ENCODE measurements at regions not wholly inside any gene's neighbourhood (a gene's known extent, or its start where the extent isn't known, plus 50 kb on each side); places are given as distances from the start of the nearest gene placed in this dataset.

DNA sequence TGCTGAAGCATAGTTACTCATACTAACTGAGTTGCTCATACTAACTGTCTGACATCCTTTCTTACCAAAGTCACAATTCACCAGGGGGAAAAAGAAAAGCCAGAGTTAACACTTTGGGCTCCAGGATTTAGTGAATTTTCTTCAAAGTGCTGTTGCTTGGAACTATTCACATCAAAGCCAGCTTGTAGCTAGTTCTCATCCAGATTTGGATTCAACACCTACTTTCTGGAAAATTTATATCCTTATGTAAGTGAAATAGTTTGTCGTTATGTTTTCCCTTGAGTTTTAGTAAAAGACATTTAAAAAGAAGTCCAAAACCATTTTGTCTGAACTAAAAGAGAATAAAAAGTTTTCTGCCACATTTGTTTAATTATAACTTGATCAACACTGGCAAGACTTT lies 264.6 kb downstream of the BRINP2 start:
- no peak for DNase-seq (ENCODE audit: low spot score)
- Histone ChIP-seq H3K27me3 (ENCODE audit: control insufficient read depth in 4 of 4, insufficient read depth in 4 of 4, low read length in 3 of 4) (peaks cover 0 to 4% (median 0%) of the 10 kb centered on the region in 4 donors), H3K27ac (ENCODE audit: low read depth in 1 of 2, low read length in 2 of 2) (no peak overlapping the region), H3K4me1 (ENCODE audit: control insufficient read depth in 4 of 4, insufficient read depth in 4 of 4, low read length in 3 of 4) (no peaks in the 10 kb centered on the region), H3K36me3 (ENCODE audit: control insufficient read depth in 4 of 4, insufficient read depth in 3 of 4, low read depth in 1 of 4, low read length in 3 of 4) (no peaks in the 10 kb centered on the region), H3K9ac (ENCODE audit: low read depth in 1 of 2, low read length in 2 of 2) (no peak overlapping the region), H3K4me3 (ENCODE audit: low read depth in 1 of 3, low read length in 3 of 3) (no peak overlapping the region), H3K9me3 (ENCODE audit: control insufficient read depth in 4 of 4, low read length in 3 of 4) (no peaks in the 10 kb centered on the region)
- 88% methylated on average over 1 of the region's 1 CpG for WGBS
- TF ChIP-seq GABPA (IDR thresholded peaks at IDR 0.05 in 1 of 2, conservative IDR thresholded peaks at IDR 0.05 in 1 of 2): no peak
- TF ChIP-seq FOXA1 (IDR thresholded peaks at IDR 0.05): no peak
- TF ChIP-seq YY1 (IDR thresholded peaks at IDR 0.05): no peak
- TF ChIP-seq FOXA2 (IDR thresholded peaks at IDR 0.05): no peak
- TF ChIP-seq, protein P1, sequence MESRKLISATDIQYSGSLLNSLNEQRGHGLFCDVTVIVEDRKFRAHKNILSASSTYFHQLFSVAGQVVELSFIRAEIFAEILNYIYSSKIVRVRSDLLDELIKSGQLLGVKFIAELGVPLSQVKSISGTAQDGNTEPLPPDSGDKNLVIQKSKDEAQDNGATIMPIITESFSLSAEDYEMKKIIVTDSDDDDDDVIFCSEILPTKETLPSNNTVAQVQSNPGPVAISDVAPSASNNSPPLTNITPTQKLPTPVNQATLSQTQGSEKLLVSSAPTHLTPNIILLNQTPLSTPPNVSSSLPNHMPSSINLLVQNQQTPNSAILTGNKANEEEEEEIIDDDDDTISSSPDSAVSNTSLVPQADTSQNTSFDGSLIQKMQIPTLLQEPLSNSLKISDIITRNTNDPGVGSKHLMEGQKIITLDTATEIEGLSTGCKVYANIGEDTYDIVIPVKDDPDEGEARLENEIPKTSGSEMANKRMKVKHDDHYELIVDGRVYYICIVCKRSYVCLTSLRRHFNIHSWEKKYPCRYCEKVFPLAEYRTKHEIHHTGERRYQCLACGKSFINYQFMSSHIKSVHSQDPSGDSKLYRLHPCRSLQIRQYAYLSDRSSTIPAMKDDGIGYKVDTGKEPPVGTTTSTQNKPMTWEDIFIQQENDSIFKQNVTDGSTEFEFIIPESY (IDR thresholded peaks at IDR 0.05): no peak
- TF ChIP-seq RAD21 (IDR thresholded peaks at IDR 0.05): no peak
- TF ChIP-seq TAF1 (conservative IDR thresholded peaks at IDR 0.05): no peak
- TF ChIP-seq, protein P2, sequence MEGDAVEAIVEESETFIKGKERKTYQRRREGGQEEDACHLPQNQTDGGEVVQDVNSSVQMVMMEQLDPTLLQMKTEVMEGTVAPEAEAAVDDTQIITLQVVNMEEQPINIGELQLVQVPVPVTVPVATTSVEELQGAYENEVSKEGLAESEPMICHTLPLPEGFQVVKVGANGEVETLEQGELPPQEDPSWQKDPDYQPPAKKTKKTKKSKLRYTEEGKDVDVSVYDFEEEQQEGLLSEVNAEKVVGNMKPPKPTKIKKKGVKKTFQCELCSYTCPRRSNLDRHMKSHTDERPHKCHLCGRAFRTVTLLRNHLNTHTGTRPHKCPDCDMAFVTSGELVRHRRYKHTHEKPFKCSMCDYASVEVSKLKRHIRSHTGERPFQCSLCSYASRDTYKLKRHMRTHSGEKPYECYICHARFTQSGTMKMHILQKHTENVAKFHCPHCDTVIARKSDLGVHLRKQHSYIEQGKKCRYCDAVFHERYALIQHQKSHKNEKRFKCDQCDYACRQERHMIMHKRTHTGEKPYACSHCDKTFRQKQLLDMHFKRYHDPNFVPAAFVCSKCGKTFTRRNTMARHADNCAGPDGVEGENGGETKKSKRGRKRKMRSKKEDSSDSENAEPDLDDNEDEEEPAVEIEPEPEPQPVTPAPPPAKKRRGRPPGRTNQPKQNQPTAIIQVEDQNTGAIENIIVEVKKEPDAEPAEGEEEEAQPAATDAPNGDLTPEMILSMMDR (IDR thresholded peaks at IDR 0.05; ENCODE audit: low read depth, low read length, missing input control): no peak
- TF ChIP-seq SP1 (IDR thresholded peaks at IDR 0.05): no peak
- no peak for TF ChIP-seq RXRA (IDR thresholded peaks at IDR 0.05)
- TF ChIP-seq, protein P3, sequence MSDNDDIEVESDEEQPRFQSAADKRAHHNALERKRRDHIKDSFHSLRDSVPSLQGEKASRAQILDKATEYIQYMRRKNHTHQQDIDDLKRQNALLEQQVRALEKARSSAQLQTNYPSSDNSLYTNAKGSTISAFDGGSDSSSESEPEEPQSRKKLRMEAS (IDR thresholded peaks at IDR 0.05): no peak
- no peak for TF ChIP-seq NR2F2 (IDR thresholded peaks at IDR 0.05)
- TF ChIP-seq, protein P4, sequence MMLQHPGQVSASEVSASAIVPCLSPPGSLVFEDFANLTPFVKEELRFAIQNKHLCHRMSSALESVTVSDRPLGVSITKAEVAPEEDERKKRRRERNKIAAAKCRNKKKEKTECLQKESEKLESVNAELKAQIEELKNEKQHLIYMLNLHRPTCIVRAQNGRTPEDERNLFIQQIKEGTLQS (IDR thresholded peaks at IDR 0.05): no peak
- TF ChIP-seq EGR1 (IDR thresholded peaks at IDR 0.05; ENCODE audit: low read depth in 2 of 2): no peak
- no peak for TF ChIP-seq JUND (IDR thresholded peaks at IDR 0.05)
- no peak for TF ChIP-seq HNF4G (IDR thresholded peaks at IDR 0.05)
- no peak for TF ChIP-seq HNF4A (conservative IDR thresholded peaks at IDR 0.05)

DNA sequence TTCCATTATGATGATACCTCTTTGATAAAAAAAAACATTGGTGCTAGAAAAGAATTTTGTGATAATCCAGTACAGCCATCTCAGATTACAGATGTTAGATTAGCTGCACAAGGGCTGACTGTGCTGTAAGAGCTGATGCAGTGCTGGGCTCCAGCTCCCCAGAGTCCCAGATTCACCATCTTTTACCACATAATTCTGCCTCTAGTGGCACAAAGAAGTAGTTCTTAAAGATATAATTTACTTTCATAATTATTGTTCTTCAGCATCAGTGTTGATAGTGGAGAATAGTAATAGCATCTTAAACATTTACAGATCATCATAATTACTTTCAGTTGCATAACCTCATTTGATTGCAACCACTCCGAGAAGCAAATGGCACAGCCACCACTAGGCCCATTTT lies 262.1 kb downstream of the BRINP2 start:
- TF ChIP-seq FOXA1 (IDR thresholded peaks at IDR 0.05): no peak
- TF ChIP-seq RAD21 (IDR thresholded peaks at IDR 0.05): no peak
- TF ChIP-seq, protein P4 (IDR thresholded peaks at IDR 0.05): no peak
- TF ChIP-seq, protein P3 (IDR thresholded peaks at IDR 0.05): no peak
- TF ChIP-seq FOXA2 (IDR thresholded peaks at IDR 0.05): no peak
- H3K9ac ChIP-seq (ENCODE audit: low read depth in 1 of 2, low read length in 2 of 2): no peak overlapping the region
- DNase-seq (ENCODE audit: low spot score): no peak
- WGBS: 97% methylated on average over 1 of the region's 1 CpG
- H3K27ac ChIP-seq (ENCODE audit: low read depth in 1 of 2, low read length in 2 of 2): no peak overlapping the region
- peaks cover 0 to 4% (median 0%) of the 10 kb centered on the region in 4 donors for H3K27me3 ChIP-seq (ENCODE audit: control insufficient read depth in 4 of 4, insufficient read depth in 4 of 4, low read length in 3 of 4)
- no peaks in the 10 kb centered on the region for H3K4me1 ChIP-seq (ENCODE audit: control insufficient read depth in 4 of 4, insufficient read depth in 4 of 4, low read length in 3 of 4)
- no peaks in the 10 kb centered on the region for H3K36me3 ChIP-seq (ENCODE audit: control insufficient read depth in 4 of 4, insufficient read depth in 3 of 4, low read depth in 1 of 4, low read length in 3 of 4)
- no peak overlapping the region for H3K4me3 ChIP-seq (ENCODE audit: low read depth in 1 of 3, low read length in 3 of 3)
- H3K9me3 ChIP-seq (ENCODE audit: control insufficient read depth in 4 of 4, low read length in 3 of 4): no peaks in the 10 kb centered on the region
